GM23338 (cell line): ENCODE measurements at regions not wholly inside any gene's neighbourhood (a gene's known extent, or its start where the extent isn't known, plus 50 kb on each side); places are given as distances from the start of the nearest gene placed in this dataset.

Experiments
- ATAC-seq: fragments of 200-7000 bp; cut with Tn5 transposase; 3 replicates; pipeline ENCODE4 v1.9.1; 2020
- DNase-seq: peaks from one replicate; pipeline ENCODE4 v3.0.0-alpha.2; 2015; ENCODE audit warnings: low spot score
- H2AFZ ChIP-seq: fragments of 200-600 bp; sonication (generic); 2 replicates; pipeline ENCODE4 v1.8.0; 2016; ENCODE audit warnings: antibody characterized with exemption, mild to moderate bottlenecking, moderate library complexity
- H3F3A ChIP-seq: fragments of 200-600 bp; sonication (generic); replicated peaks from 2 replicates; pipeline ENCODE4 v1.8.0; 2017; ENCODE audit warnings: antibody characterized with exemption, mixed run types, low read depth
- H3K27ac ChIP-seq: fragments of 200-600 bp; sonication (generic); 2 replicates; pipeline ENCODE4 v1.6.1; 2016; ENCODE audit warnings: low read depth
- H3K27me3 ChIP-seq: fragments of 200-600 bp; sonication (generic); 2 replicates; pipeline ENCODE4 v1.8.0; 2016; ENCODE audit warnings: mild to moderate bottlenecking, mixed run types, moderate library complexity; ENCODE audit not compliant: insufficient read depth
- H3K36me3 ChIP-seq: fragments of 200-600 bp; sonication (generic); 2 replicates; pipeline ENCODE4 v1.8.0; 2016; ENCODE audit warnings: mild to moderate bottlenecking; ENCODE audit not compliant: insufficient read depth
- H3K4me1 ChIP-seq: fragments of 200-600 bp; sonication (generic); 2 replicates; pipeline ENCODE4 v1.8.0; 2016; ENCODE audit warnings: mild to moderate bottlenecking, moderate library complexity; ENCODE audit not compliant: insufficient read depth
- H3K4me2 ChIP-seq: fragments of 200-600 bp; sonication (generic); 2 replicates; pipeline ENCODE4 v1.7.1; 2017; ENCODE audit warnings: mixed run types
- H3K4me3 ChIP-seq: fragments of 200-600 bp; sonication (generic); 2 replicates; pipeline ENCODE4 v1.6.1; 2016; ENCODE audit warnings: mixed run types
- H3K79me2 ChIP-seq: fragments of 200-600 bp; sonication (generic); replicated peaks from 2 replicates; pipeline ENCODE4 v1.8.0; 2017; ENCODE audit warnings: mild to moderate bottlenecking; ENCODE audit not compliant: insufficient read depth
- H3K9me2 ChIP-seq: fragments of 200-600 bp; sonication (generic); 2 replicates; pipeline ENCODE4 v1.8.0; 2017; ENCODE audit not compliant: insufficient read depth
- H4K20me1 ChIP-seq: fragments of 200-600 bp; sonication (generic); replicated peaks from 2 replicates; pipeline ENCODE4 v1.8.0; 2017; ENCODE audit warnings: mild to moderate bottlenecking; ENCODE audit not compliant: insufficient read depth
- H3K27ac Mint-ChIP-seq: 2 replicates; pipeline ENCODE4 v1.8.0; 2020; ENCODE audit warnings: inconsistent platforms, mild to moderate bottlenecking, moderate library complexity, mixed read lengths
- H3K27me3 Mint-ChIP-seq: 3 replicates; pipeline ENCODE4 v1.8.0; 2022; ENCODE audit warnings: low read depth, mild to moderate bottlenecking, moderate library complexity, mixed read lengths, inconsistent platforms; ENCODE audit not compliant: insufficient read depth, poor library complexity
- H3K36me3 Mint-ChIP-seq: 3 replicates; pipeline ENCODE4 v1.8.0; 2021; ENCODE audit warnings: low read depth, mild to moderate bottlenecking, inconsistent platforms, moderate library complexity, mixed read lengths
- H3K4me1 Mint-ChIP-seq: 3 replicates; pipeline ENCODE4 v1.8.0; 2020; ENCODE audit warnings: mild to moderate bottlenecking, inconsistent platforms, mixed read lengths
- H3K4me3 Mint-ChIP-seq: 3 replicates; pipeline ENCODE4 v1.8.0; 2021; ENCODE audit warnings: moderate library complexity, mild to moderate bottlenecking, inconsistent platforms, mixed read lengths
- H3K9me3 Mint-ChIP-seq: 3 replicates; pipeline ENCODE4 v1.8.0; 2020; ENCODE audit warnings: moderate library complexity, mild to moderate bottlenecking, inconsistent platforms, mixed read lengths
- CREB1 ChIP-seq: fragments of 250-450 bp; sonication (Bioruptor Pico); IDR thresholded peaks from 2 replicates; pipeline ENCODE4 v1.5.0; 2020; ENCODE audit warnings: low read depth, mild to moderate bottlenecking, moderate library complexity
- EZH2 ChIP-seq: fragments of 200-600 bp; sonication (generic); IDR thresholded peaks from one replicate; pipeline ENCODE4 v1.8.0; 2017; ENCODE audit warnings: antibody characterized with exemption, mild to moderate bottlenecking, low read depth; ENCODE audit not compliant: unreplicated experiment
- EZH2phosphoT487 ChIP-seq: fragments of 200-600 bp; sonication (generic); IDR thresholded peaks from one replicate; pipeline ENCODE4 v1.8.1; 2018; ENCODE audit warnings: antibody characterized with exemption; ENCODE audit not compliant: unreplicated experiment
- JUNB ChIP-seq: IDR thresholded peaks from one replicate; pipeline ENCODE4 v1.6.1; 2016; ENCODE audit warnings: antibody characterized with exemption; ENCODE audit not compliant: unreplicated experiment
- NANOG ChIP-seq: IDR thresholded peaks from 2 replicates; pipeline ENCODE4 v1.6.1; 2016; ENCODE audit warnings: antibody characterized with exemption, borderline replicate concordance
- POLR2AphosphoS5 ChIP-seq: IDR thresholded peaks from 2 replicates; pipeline ENCODE4 v1.6.1; 2016; ENCODE audit warnings: antibody characterized with exemption, low read depth
- STAT1 ChIP-seq: IDR thresholded peaks from one replicate; pipeline ENCODE4 v1.6.1; 2016; ENCODE audit warnings: antibody characterized with exemption; ENCODE audit not compliant: unreplicated experiment
- ZNF114 ChIP-seq: fragments of 250-450 bp; sonication (Bioruptor Pico); IDR thresholded peaks from 2 replicates; pipeline ENCODE4 v1.5.0; 2020; ENCODE audit warnings: mild to moderate bottlenecking, moderate library complexity
- ZNF331 ChIP-seq: fragments of 250-450 bp; sonication (Bioruptor Pico); IDR thresholded peaks from 2 replicates; pipeline ENCODE4 v1.5.0; 2020; ENCODE audit warnings: low read depth, mild to moderate bottlenecking, moderate library complexity
- TF ChIP-seq, protein P1 (sequence below): fragments of 250-450 bp; sonication (Bioruptor Pico); IDR thresholded peaks from 2 replicates; pipeline ENCODE4 v1.5.0; 2020; ENCODE audit warnings: mild to moderate bottlenecking, moderate library complexity
- TF ChIP-seq, protein P2 (sequence below): IDR thresholded peaks from 2 replicates; pipeline ENCODE4 v1.6.1; 2016; ENCODE audit warnings: antibody characterized with exemption
- TF ChIP-seq, protein P3 (sequence below): IDR thresholded peaks from one replicate; pipeline ENCODE4 v1.6.1; 2018; ENCODE audit warnings: antibody characterized with exemption; ENCODE audit not compliant: unreplicated experiment
- TF ChIP-seq, protein P4 (sequence below), 2 experiments: fragments of 200-600 bp in 1 of 2; sonication (generic) in 1 of 2; conservative IDR thresholded peaks; 2 replicates each; pipeline versions ENCODE4 v1.5.1 to v1.6.1; 2016 to 2017; ENCODE audit warnings: antibody characterized with exemption in 2 of 2, low read depth in 2 of 2, mild to moderate bottlenecking in 2 of 2, moderate library complexity in 1 of 2

DNA sequence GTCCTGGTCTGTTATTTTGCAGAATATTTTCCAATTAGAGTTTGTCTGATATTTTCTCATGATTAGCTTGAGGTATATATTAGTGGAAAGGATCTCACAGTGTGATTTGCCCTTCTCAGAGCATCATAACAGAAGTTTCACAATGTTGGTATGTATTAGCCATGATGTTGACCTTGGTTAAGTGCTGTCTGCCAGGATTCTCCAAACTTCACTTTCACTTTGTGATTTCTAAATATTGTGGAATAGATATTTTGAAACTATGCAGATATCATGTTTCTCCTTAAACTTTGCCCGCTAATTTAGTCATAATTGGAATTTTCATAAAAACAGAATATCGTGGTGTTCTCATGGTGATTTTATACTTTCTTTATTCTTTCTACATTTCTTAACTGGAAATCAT, 98.0 kb upstream of the DEPDC1 start:
- ATAC-seq = no peak
- H3K4me3 Mint-ChIP-seq = no peak overlapping the region
- Histone ChIP-seq H3K4me2 (no peak overlapping the region), H2AFZ (no peak overlapping the region), H3K4me3 (no peak overlapping the region), H4K20me1 (no peaks in the 10 kb centered on the region), H3K27ac (no peak overlapping the region), H3F3A (no peaks in the 10 kb centered on the region), H3K79me2 (no peaks in the 10 kb centered on the region), H3K4me1 (no peaks in the 10 kb centered on the region), H3K27me3 (no peaks in the 10 kb centered on the region), H3K36me3 (no peaks in the 10 kb centered on the region), H3K9me2 (no peaks in the 10 kb centered on the region)
- TF ChIP-seq EZH2phosphoT487 (no peak), EZH2 (no peak), ZNF114 (CRISPR knock-in tag) (no peak), ZNF331 (CRISPR knock-in tag) (no peak), POLR2AphosphoS5 (no peak), JUNB (no peak), NANOG (no peak), STAT1 (no peak), CREB1 (CRISPR knock-in tag) (no peak)
- TF ChIP-seq, protein P1, sequence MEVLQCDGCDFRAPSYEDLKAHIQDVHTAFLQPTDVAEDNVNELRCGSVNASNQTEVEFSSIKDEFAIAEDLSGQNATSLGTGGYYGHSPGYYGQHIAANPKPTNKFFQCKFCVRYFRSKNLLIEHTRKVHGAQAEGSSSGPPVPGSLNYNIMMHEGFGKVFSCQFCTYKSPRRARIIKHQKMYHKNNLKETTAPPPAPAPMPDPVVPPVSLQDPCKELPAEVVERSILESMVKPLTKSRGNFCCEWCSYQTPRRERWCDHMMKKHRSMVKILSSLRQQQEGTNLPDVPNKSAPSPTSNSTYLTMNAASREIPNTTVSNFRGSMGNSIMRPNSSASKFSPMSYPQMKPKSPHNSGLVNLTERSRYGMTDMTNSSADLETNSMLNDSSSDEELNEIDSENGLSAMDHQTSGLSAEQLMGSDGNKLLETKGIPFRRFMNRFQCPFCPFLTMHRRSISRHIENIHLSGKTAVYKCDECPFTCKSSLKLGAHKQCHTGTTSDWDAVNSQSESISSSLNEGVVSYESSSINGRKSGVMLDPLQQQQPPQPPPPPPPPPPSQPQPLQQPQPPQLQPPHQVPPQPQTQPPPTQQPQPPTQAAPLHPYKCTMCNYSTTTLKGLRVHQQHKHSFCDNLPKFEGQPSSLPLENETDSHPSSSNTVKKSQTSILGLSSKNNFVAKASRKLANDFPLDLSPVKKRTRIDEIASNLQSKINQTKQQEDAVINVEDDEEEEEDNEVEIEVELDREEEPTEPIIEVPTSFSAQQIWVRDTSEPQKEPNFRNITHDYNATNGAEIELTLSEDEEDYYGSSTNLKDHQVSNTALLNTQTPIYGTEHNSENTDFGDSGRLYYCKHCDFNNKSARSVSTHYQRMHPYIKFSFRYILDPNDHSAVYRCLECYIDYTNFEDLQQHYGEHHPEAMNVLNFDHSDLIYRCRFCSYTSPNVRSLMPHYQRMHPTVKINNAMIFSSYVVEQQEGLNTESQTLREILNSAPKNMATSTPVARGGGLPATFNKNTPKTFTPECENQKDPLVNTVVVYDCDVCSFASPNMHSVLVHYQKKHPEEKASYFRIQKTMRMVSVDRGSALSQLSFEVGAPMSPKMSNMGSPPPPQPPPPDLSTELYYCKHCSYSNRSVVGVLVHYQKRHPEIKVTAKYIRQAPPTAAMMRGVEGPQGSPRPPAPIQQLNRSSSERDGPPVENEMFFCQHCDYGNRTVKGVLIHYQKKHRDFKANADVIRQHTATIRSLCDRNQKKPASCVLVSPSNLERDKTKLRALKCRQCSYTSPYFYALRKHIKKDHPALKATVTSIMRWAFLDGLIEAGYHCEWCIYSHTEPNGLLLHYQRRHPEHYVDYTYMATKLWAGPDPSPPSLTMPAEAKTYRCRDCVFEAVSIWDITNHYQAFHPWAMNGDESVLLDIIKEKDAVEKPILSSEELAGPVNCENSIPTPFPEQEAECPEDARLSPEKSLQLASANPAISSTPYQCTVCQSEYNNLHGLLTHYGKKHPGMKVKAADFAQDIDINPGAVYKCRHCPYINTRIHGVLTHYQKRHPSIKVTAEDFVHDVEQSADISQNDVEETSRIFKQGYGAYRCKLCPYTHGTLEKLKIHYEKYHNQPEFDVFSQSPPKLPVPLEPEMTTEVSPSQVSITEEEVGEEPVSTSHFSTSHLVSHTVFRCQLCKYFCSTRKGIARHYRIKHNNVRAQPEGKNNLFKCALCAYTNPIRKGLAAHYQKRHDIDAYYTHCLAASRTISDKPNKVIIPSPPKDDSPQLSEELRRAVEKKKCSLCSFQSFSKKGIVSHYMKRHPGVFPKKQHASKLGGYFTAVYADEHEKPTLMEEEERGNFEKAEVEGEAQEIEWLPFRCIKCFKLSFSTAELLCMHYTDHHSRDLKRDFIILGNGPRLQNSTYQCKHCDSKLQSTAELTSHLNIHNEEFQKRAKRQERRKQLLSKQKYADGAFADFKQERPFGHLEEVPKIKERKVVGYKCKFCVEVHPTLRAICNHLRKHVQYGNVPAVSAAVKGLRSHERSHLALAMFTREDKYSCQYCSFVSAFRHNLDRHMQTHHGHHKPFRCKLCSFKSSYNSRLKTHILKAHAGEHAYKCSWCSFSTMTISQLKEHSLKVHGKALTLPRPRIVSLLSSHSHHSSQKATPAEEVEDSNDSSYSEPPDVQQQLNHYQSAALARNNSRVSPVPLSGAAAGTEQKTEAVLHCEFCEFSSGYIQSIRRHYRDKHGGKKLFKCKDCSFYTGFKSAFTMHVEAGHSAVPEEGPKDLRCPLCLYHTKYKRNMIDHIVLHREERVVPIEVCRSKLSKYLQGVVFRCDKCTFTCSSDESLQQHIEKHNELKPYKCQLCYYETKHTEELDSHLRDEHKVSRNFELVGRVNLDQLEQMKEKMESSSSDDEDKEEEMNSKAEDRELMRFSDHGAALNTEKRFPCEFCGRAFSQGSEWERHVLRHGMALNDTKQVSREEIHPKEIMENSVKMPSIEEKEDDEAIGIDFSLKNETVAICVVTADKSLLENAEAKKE (CRISPR knock-in tag) = no peak
- TF ChIP-seq, protein P2, sequence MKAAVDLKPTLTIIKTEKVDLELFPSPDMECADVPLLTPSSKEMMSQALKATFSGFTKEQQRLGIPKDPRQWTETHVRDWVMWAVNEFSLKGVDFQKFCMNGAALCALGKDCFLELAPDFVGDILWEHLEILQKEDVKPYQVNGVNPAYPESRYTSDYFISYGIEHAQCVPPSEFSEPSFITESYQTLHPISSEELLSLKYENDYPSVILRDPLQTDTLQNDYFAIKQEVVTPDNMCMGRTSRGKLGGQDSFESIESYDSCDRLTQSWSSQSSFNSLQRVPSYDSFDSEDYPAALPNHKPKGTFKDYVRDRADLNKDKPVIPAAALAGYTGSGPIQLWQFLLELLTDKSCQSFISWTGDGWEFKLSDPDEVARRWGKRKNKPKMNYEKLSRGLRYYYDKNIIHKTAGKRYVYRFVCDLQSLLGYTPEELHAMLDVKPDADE = no peak
- TF ChIP-seq, protein P3, sequence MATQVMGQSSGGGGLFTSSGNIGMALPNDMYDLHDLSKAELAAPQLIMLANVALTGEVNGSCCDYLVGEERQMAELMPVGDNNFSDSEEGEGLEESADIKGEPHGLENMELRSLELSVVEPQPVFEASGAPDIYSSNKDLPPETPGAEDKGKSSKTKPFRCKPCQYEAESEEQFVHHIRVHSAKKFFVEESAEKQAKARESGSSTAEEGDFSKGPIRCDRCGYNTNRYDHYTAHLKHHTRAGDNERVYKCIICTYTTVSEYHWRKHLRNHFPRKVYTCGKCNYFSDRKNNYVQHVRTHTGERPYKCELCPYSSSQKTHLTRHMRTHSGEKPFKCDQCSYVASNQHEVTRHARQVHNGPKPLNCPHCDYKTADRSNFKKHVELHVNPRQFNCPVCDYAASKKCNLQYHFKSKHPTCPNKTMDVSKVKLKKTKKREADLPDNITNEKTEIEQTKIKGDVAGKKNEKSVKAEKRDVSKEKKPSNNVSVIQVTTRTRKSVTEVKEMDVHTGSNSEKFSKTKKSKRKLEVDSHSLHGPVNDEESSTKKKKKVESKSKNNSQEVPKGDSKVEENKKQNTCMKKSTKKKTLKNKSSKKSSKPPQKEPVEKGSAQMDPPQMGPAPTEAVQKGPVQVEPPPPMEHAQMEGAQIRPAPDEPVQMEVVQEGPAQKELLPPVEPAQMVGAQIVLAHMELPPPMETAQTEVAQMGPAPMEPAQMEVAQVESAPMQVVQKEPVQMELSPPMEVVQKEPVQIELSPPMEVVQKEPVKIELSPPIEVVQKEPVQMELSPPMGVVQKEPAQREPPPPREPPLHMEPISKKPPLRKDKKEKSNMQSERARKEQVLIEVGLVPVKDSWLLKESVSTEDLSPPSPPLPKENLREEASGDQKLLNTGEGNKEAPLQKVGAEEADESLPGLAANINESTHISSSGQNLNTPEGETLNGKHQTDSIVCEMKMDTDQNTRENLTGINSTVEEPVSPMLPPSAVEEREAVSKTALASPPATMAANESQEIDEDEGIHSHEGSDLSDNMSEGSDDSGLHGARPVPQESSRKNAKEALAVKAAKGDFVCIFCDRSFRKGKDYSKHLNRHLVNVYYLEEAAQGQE = no peak
- TF ChIP-seq, protein P4, sequence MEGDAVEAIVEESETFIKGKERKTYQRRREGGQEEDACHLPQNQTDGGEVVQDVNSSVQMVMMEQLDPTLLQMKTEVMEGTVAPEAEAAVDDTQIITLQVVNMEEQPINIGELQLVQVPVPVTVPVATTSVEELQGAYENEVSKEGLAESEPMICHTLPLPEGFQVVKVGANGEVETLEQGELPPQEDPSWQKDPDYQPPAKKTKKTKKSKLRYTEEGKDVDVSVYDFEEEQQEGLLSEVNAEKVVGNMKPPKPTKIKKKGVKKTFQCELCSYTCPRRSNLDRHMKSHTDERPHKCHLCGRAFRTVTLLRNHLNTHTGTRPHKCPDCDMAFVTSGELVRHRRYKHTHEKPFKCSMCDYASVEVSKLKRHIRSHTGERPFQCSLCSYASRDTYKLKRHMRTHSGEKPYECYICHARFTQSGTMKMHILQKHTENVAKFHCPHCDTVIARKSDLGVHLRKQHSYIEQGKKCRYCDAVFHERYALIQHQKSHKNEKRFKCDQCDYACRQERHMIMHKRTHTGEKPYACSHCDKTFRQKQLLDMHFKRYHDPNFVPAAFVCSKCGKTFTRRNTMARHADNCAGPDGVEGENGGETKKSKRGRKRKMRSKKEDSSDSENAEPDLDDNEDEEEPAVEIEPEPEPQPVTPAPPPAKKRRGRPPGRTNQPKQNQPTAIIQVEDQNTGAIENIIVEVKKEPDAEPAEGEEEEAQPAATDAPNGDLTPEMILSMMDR (conservative IDR thresholded peaks at IDR 0.05; ENCODE audit: low read depth in 2 of 2) = no peak
- H3K36me3 Mint-ChIP-seq = no peaks in the 10 kb centered on the region
- DNase-seq = no peak
- H3K27ac Mint-ChIP-seq = no peak overlapping the region
- H3K27me3 Mint-ChIP-seq = no peaks in the 10 kb centered on the region
- no peaks in the 10 kb centered on the region for H3K4me1 Mint-ChIP-seq
- H3K9me3 Mint-ChIP-seq = peaks cover under 1% of the 10 kb centered on the region; the same call in 2 of the 3 replicates
